HCT116 (cell line): ENCODE measurements at regions not wholly inside any gene's neighbourhood (a gene's known extent, or its start where the extent isn't known, plus 50 kb on each side); places are given as distances from the start of the nearest gene placed in this dataset.

Source experiments
- CTCF ChIP-seq, 3 experiments: fragments of 200-600 bp in 1 of 3; sonication (generic) in 1 of 3; IDR thresholded peaks in 2 of 3; conservative IDR thresholded peaks in 1 of 3; 2 replicates each; pipeline ENCODE4 v1.5.1; 2012 to 2017; ENCODE audit warnings: low read depth in 2 of 3, low read length in 2 of 3, antibody characterized with exemption in 1 of 3, borderline replicate concordance in 1 of 3, control low read depth in 1 of 3, mild to moderate bottlenecking in 1 of 3, mixed read lengths in 1 of 3, mixed run types in 1 of 3, moderate library complexity in 1 of 3; ENCODE audit not compliant: insufficient read depth in 1 of 3
- EZH2phosphoT487 ChIP-seq: fragments of 200-600 bp; IDR thresholded peaks from 2 replicates; pipeline ENCODE4 v1.6.1; 2018; ENCODE audit warnings: antibody characterized with exemption, borderline replicate concordance
- MAX ChIP-seq: IDR thresholded peaks from 2 replicates; pipeline ENCODE4 v1.6.1; 2012
- POLR2A ChIP-seq: IDR thresholded peaks from 2 replicates; pipeline ENCODE4 v1.7.0; 2011; ENCODE audit warnings: borderline replicate concordance; ENCODE audit not compliant: insufficient read depth, insufficient read length; ENCODE audit errors: extremely low read depth
- POLR2AphosphoS5 ChIP-seq: IDR thresholded peaks from 2 replicates; pipeline ENCODE4 v1.6.1; 2011; ENCODE audit warnings: mild to moderate bottlenecking, low read depth, low read length, moderate library complexity
- RAD21 ChIP-seq: IDR thresholded peaks from 2 replicates; pipeline ENCODE4 v1.6.1; 2012; ENCODE audit warnings: low read depth, mild to moderate bottlenecking
- SP1 ChIP-seq: IDR thresholded peaks from 2 replicates; pipeline ENCODE4 v1.6.1; 2012; ENCODE audit warnings: low read depth
- SRF ChIP-seq: IDR thresholded peaks from 2 replicates; pipeline ENCODE4 v1.6.1; 2012; ENCODE audit warnings: low read depth
- YY1 ChIP-seq: IDR thresholded peaks from 2 replicates; pipeline ENCODE4 v1.6.1; 2011; ENCODE audit warnings: low read length, low read depth, moderate library complexity, mild to moderate bottlenecking; ENCODE audit not compliant: insufficient replicate concordance; ENCODE audit errors: extremely low read depth
- ZBTB33 ChIP-seq: IDR thresholded peaks from 2 replicates; pipeline ENCODE4 v1.6.1; 2011; ENCODE audit warnings: mild to moderate bottlenecking, low read length, moderate library complexity; ENCODE audit not compliant: insufficient replicate concordance; ENCODE audit errors: extremely low read depth
- ZFX ChIP-seq: fragments of 450-650 bp; IDR thresholded peaks from 2 replicates; pipeline ENCODE4 v1.6.1; 2017

GRCh38 chr10:58990693-58991092 lies 185.8 kb upstream of the PHYHIPL start:
- TF ChIP-seq CTCF (IDR thresholded peaks at IDR 0.05 in 2 of 3, conservative IDR thresholded peaks at IDR 0.05 in 1 of 3; ENCODE audit: borderline replicate concordance in 1 of 3, insufficient read depth in 1 of 3, low read depth in 2 of 3, low read length in 2 of 3) (no peak), SRF (no peak), ZBTB33 (no peak), ZFX (no peak), POLR2A (no peak), SP1 (no peak), EZH2phosphoT487 (no peak), YY1 (no peak), POLR2AphosphoS5 (no peak), RAD21 (no peak), MAX (no peak)
